D721Med (cell line): ENCODE measurements at regions not wholly inside any gene's neighbourhood (a gene's known extent, or its start where the extent isn't known, plus 50 kb on each side); places are given as distances from the start of the nearest gene placed in this dataset.

Experiments used
- DNase-seq: peaks from one replicate; pipeline ENCODE4 v3.0.0; 2011; ENCODE audit warnings: low spot score; ENCODE audit not compliant: insufficient read length
- FAIRE-seq: peaks from 2 replicates; lab custom pipeline; 2011; peaks lifted over from hg19 to GRCh38; lab: Jason Lieb, UNC
- CTCF ChIP-seq: IDR thresholded peaks from 2 replicates; pipeline ENCODE4 v1.5.1; 2012; ENCODE audit warnings: mild to moderate bottlenecking, control low read depth; ENCODE audit not compliant: insufficient read depth; ENCODE audit errors: missing control alignments

DNA sequence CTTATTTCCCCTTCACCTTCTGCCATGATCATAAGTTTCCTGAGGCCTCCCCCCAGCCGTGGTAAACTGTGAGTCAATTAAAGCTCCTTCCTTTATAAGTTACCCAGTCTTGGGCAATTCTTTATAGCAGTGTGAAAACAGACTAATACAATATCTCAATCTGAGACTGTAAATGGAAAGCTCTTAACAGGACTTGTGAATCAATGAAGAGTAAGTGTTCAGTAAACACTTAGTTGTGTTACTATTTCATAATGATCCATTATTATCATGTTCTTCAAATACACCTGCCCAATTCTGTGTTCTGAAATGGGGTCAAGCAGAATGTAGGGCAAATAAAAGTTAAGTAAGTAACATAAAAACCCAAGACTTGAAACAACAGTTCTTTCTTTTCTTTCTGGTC lies 266.2 kb downstream of the TENT5A start:
- FAIRE-seq = no peak
- no peak for DNase-seq
- TF ChIP-seq CTCF = no peak

DNA sequence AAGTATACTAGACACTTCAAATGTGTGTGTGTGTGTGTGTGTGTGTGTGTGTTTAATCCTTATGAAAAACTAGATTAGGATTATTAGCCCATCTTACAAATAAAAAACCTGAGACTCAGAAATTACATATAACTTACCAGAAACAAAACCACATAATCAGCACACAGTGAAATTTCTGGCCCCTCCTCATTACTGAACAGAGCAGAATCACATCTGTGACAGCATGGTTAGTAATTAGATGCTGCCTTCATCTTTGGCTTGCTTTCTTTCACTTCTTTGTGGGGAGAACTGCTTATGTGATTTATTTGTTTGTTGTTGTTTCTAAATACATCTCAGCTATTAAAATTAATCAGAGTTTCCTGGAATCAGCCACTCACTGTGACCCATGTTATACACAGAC lies 267.1 kb downstream of the TENT5A start:
- FAIRE-seq (no peak), DNase-seq (no peak)
- no peak for TF ChIP-seq CTCF

- peak; percentile 46 for FAIRE-seq
- DNase-seq = no peak
- no peak for TF ChIP-seq CTCF
Observed at GRCh38 chr6:81484251-81484650, 268.2 kb downstream of the TENT5A start.

DNA sequence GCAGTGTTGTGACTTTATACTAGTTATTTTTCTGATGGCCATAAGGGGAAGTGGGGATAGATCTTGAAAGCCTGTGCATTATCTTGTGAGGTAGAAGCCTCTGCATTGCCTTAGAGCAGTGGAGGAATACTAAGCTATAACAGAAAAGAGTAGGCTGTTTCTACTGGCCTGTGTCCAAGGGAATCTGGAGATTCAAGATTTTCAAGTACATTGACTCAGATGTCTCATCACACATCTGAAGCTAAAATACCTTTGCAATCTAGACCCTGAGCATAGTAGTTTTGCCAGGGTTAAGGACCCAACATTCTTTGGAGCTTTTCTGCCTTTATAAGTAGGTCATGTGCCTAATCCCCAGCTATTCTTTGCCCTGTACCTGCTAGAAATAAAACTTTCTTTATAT lies 272.3 kb downstream of the TENT5A start:
- DNase-seq = no peak
- no peak for FAIRE-seq
- no peak for TF ChIP-seq CTCF

DNA sequence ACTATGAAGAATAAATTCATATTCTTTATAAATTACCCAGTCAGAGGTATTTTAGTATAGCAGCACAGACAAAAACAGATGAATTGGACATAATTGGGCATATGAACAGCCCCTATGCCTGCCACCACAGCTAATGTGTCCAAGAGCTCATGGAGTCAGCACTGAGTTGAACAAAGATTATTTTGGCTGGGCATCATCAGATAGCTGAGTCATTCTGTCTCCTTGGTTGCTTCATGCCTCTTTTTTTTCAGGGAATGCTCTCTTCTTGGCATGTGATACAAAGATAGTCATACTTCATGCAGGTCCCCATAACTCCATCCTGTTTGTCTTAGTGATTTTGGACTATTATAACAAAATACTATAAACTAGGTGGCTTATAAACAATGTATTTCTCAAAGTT lies 275.6 kb downstream of the TENT5A start:
- no peak for FAIRE-seq
- no peak for DNase-seq
- TF ChIP-seq CTCF = no peak

DNA sequence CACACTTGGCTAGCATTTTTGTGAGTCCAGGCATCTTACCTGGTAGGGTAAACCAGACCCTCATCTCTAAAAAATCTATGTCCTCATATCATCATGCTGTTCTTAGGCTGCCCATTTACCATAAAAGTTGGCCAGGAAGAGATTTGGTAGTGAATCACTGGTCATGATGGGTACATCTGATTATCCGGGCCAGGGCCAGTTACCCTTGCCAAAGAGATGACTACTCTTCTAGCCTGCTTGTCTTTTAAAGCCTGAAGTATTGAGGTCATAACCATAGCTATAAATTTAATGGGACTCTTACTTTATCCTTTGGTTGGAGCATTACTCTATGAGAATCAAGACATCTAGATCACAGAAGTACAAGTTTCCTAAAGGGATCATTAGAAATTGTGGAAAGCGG lies 276.8 kb downstream of the TENT5A start:
- FAIRE-seq = no peak
- no peak for DNase-seq
- TF ChIP-seq CTCF = no peak

- no peak for DNase-seq
- peak; percentile 14 for TF ChIP-seq CTCF
- peak; percentile 74 for FAIRE-seq
Observed at GRCh38 chr6:81465859-81466258, 286.6 kb downstream of the TENT5A start.
